ENCODE measurements at regions not wholly inside any gene's neighbourhood (a gene's known extent, or its start where the extent isn't known, plus 50 kb on each side); places are given as distances from the start of the nearest gene placed in this dataset.

GRCh38 chr3:137468446-137468845 lies 295.7 kb upstream of the SOX14 start:
- no peaks in the 10 kb centered on the region for H3K9me3 ChIP-seq
- no peaks in the 10 kb centered on the region for H3K36me3 ChIP-seq
- H3K4me1 ChIP-seq, result no peaks in the 10 kb centered on the region
- WGBS, 2 donors, result 60 to 71% methylated on average over 7 of the region's 7 CpGs
- H3K27me3 ChIP-seq, result no peaks in the 10 kb centered on the region
- TF ChIP-seq POLR2AphosphoS5 (IDR thresholded peaks at IDR 0.05), result no peak
- no peak for TF ChIP-seq EP300 (IDR thresholded peaks at IDR 0.05)
- no peak for TF ChIP-seq CTCF (IDR thresholded peaks at IDR 0.05)
- no peak for TF ChIP-seq POLR2A (IDR thresholded peaks at IDR 0.05)
- DNase-seq (no peak), ATAC-seq (ENCODE audit: low FRiP score in 2 of 2) (no peak)
- H3K27ac ChIP-seq, result no peak overlapping the region
- no peak overlapping the region for H3K4me3 ChIP-seq

GRCh38 chr3:137469263-137469662 lies 294.9 kb upstream of the SOX14 start:
- H3K4me3 ChIP-seq, result no peak overlapping the region
- no peaks in the 10 kb centered on the region for H3K9me3 ChIP-seq
- no peaks in the 10 kb centered on the region for H3K4me1 ChIP-seq
- DNase-seq (no peak), ATAC-seq (ENCODE audit: low FRiP score in 2 of 2) (no peak)
- no peaks in the 10 kb centered on the region for H3K27me3 ChIP-seq
- H3K36me3 ChIP-seq, result no peaks in the 10 kb centered on the region
- TF ChIP-seq CTCF (IDR thresholded peaks at IDR 0.05), result no peak
- no peak for TF ChIP-seq POLR2A (IDR thresholded peaks at IDR 0.05)
- no peak for TF ChIP-seq EP300 (IDR thresholded peaks at IDR 0.05)
- TF ChIP-seq POLR2AphosphoS5 (IDR thresholded peaks at IDR 0.05), result no peak
- no peak overlapping the region for H3K27ac ChIP-seq

GRCh38 chr3:137471130-137471529 lies 293.0 kb upstream of the SOX14 start:
- no peaks in the 10 kb centered on the region for H3K27me3 ChIP-seq
- DNase-seq, result no peak
- TF ChIP-seq EP300 (IDR thresholded peaks at IDR 0.05) (no peak), CTCF (IDR thresholded peaks at IDR 0.05) (no peak), POLR2AphosphoS5 (IDR thresholded peaks at IDR 0.05) (no peak), POLR2A (IDR thresholded peaks at IDR 0.05) (no peak)
- no peak overlapping the region for H3K27ac ChIP-seq
- 64 to 67% methylated on average over 4 of the region's 4 CpGs for WGBS, 2 donors
- H3K4me3 ChIP-seq, result no peak overlapping the region
- ATAC-seq (ENCODE audit: low FRiP score in 2 of 2), result no peak
- H3K4me1 ChIP-seq, result no peaks in the 10 kb centered on the region
- no peaks in the 10 kb centered on the region for H3K9me3 ChIP-seq
- no peaks in the 10 kb centered on the region for H3K36me3 ChIP-seq

GRCh38 chr3:137471558-137472204 lies 292.4 kb upstream of the SOX14 start:
- Histone ChIP-seq H3K36me3 (no peaks in the 10 kb centered on the region), H3K4me3 (no peak overlapping the region), H3K27ac (no peak overlapping the region), H3K9me3 (no peaks in the 10 kb centered on the region), H3K4me1 (no peaks in the 10 kb centered on the region), H3K27me3 (no peaks in the 10 kb centered on the region)
- ATAC-seq (ENCODE audit: low FRiP score in 2 of 2) (no peak), DNase-seq (no peak)
- WGBS, 2 donors, result 64 to 75% methylated on average over 4 to 5 of the region's 5 CpGs
- TF ChIP-seq POLR2AphosphoS5 (IDR thresholded peaks at IDR 0.05) (no peak), EP300 (IDR thresholded peaks at IDR 0.05) (no peak), CTCF (IDR thresholded peaks at IDR 0.05) (no peak), POLR2A (IDR thresholded peaks at IDR 0.05) (no peak)

- Histone ChIP-seq H3K9me3 (no peaks in the 10 kb centered on the region), H3K27ac (no peak overlapping the region), H3K27me3 (no peaks in the 10 kb centered on the region), H3K36me3 (no peaks in the 10 kb centered on the region), H3K4me1 (no peaks in the 10 kb centered on the region), H3K4me3 (no peak overlapping the region)
- WGBS, 2 donors, result 72% methylated on average over 6 of the region's 6 CpGs
- no peak for DNase-seq
- no peak for ATAC-seq (ENCODE audit: low FRiP score in 2 of 2)
- no peak for TF ChIP-seq CTCF (IDR thresholded peaks at IDR 0.05)
- no peak for TF ChIP-seq POLR2A (IDR thresholded peaks at IDR 0.05)
- TF ChIP-seq POLR2AphosphoS5 (IDR thresholded peaks at IDR 0.05), result no peak
- no peak for TF ChIP-seq EP300 (IDR thresholded peaks at IDR 0.05)
Observed at GRCh38 chr3:137477614-137478013, 286.5 kb upstream of the SOX14 start.

All from upper lobe of left lung (tissue), 6 donors.